Testis (tissue), 2 donors: ENCODE measurements at regions not wholly inside any gene's neighbourhood (a gene's known extent, or its start where the extent isn't known, plus 50 kb on each side); places are given as distances from the start of the nearest gene placed in this dataset.

Source experiments
- POLR2A ChIP-seq: fragments of 450-650 bp; IDR thresholded peaks from one replicate; pipeline ENCODE4 v1.6.1; 2017; ENCODE audit warnings: antibody characterized with exemption, mild to moderate bottlenecking, moderate library complexity
- TF ChIP-seq, protein P1 (sequence below), 3 experiments: fragments of 450-650 bp in 2 of 3; fragments of 200-600 bp in 1 of 3; sonication (generic) in 1 of 3; IDR thresholded peaks; one replicate each; pipeline ENCODE4 v1.5.1; 2016 to 2019; ENCODE audit warnings: antibody characterized with exemption in 3 of 3, mild to moderate bottlenecking in 2 of 3, moderate library complexity in 1 of 3

DNA sequence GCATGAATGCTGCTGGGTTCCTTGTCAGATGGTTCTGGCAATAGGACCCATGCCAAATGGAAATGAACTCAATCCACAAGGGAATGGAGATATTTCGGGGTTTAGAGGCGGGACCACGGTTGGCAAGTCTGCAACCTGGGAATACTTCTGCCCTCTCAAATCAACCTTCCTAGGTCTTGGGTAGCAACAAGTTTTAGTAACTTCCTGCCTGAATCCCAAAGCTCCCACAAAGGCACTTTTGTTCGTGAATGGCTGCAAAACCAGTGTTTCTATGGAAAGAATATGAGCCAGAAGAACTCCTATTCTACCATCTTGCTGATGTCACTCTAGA lies 790.1 kb upstream of the SLC8A1 start:
- TF ChIP-seq POLR2A, result no peak
- TF ChIP-seq, protein P1, sequence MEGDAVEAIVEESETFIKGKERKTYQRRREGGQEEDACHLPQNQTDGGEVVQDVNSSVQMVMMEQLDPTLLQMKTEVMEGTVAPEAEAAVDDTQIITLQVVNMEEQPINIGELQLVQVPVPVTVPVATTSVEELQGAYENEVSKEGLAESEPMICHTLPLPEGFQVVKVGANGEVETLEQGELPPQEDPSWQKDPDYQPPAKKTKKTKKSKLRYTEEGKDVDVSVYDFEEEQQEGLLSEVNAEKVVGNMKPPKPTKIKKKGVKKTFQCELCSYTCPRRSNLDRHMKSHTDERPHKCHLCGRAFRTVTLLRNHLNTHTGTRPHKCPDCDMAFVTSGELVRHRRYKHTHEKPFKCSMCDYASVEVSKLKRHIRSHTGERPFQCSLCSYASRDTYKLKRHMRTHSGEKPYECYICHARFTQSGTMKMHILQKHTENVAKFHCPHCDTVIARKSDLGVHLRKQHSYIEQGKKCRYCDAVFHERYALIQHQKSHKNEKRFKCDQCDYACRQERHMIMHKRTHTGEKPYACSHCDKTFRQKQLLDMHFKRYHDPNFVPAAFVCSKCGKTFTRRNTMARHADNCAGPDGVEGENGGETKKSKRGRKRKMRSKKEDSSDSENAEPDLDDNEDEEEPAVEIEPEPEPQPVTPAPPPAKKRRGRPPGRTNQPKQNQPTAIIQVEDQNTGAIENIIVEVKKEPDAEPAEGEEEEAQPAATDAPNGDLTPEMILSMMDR (IDR thresholded peaks at IDR 0.05), result no peak
